Lung (tissue), 11 donors: ENCODE measurements at regions not wholly inside any gene's neighbourhood (a gene's known extent, or its start where the extent isn't known, plus 50 kb on each side); places are given as distances from the start of the nearest gene placed in this dataset.

Experiments
- ATAC-seq: fragments of 200-7000 bp; cut with Tn5 transposase; one replicate; pipeline ENCODE4 v1.9.1; 2020; ENCODE audit warnings: moderate number of reproducible peaks; ENCODE audit not compliant: insufficient read depth, low FRiP score
- DNase-seq, 3 donors: peaks; one replicate each; pipeline ENCODE4 v3.0.0-alpha.2; 2013 to 2017
- H3K27ac ChIP-seq, 2 donors: one replicate each; pipeline ENCODE4 v1.5.1; 2013; ENCODE audit warnings: mild to moderate bottlenecking in 2 of 2, moderate library complexity in 2 of 2, control low read depth in 1 of 2, inconsistent platforms in 1 of 2, low read depth in 1 of 2, low read length in 1 of 2
- H3K27me3 ChIP-seq, 3 donors: one replicate each; pipeline ENCODE4 v1.5.1; 2013; ENCODE audit warnings: low read length in 2 of 3; ENCODE audit not compliant: control insufficient read depth in 3 of 3, insufficient read depth in 3 of 3
- H3K36me3 ChIP-seq, 4 donors: one replicate each; pipeline ENCODE4 v1.5.1; 2013; ENCODE audit warnings: low read length in 4 of 4, mild to moderate bottlenecking in 1 of 4, moderate library complexity in 1 of 4; ENCODE audit not compliant: control insufficient read depth in 4 of 4, insufficient read depth in 4 of 4
- H3K4me1 ChIP-seq, 5 donors: one replicate each; pipeline ENCODE4 v1.5.1; 2013; ENCODE audit warnings: low read length in 5 of 5, mild to moderate bottlenecking in 2 of 5, moderate library complexity in 1 of 5; ENCODE audit not compliant: control insufficient read depth in 5 of 5, insufficient read depth in 5 of 5
- H3K4me3 ChIP-seq: one replicate; pipeline ENCODE4 v1.5.1; 2013; ENCODE audit warnings: mild to moderate bottlenecking, control low read depth, moderate library complexity
- H3K9ac ChIP-seq, 2 donors: one replicate each; pipeline ENCODE4 v1.5.1; 2013; ENCODE audit warnings: low read length in 2 of 2, control low read depth in 1 of 2; ENCODE audit not compliant: insufficient read depth in 1 of 2
- H3K9me3 ChIP-seq, 4 donors: one replicate each; pipeline ENCODE4 v1.5.1; 2013; ENCODE audit warnings: low read length in 3 of 4, mild to moderate bottlenecking in 1 of 4, moderate library complexity in 1 of 4; ENCODE audit not compliant: control insufficient read depth in 4 of 4, insufficient read depth in 3 of 4
- CTCF ChIP-seq: IDR thresholded peaks from 2 replicates; pipeline ENCODE4 v1.5.1; 2012; ENCODE audit warnings: mild to moderate bottlenecking; ENCODE audit errors: control extremely low read depth, extremely low read depth
- WGBS, 2 donors: extraction: QIAGEN DNeasy Blood & Tissue Kit; methylation state at CpG; one replicate each; pipeline ENCODE4 v1.1.7; 2013; 5-methylcytosine and 5-hydroxymethylcytosine counted together
- donor health status: control.
- donor health status: control.
- donor health status: Bipolar disorder and iron deficiency.
- donor health status: healthy.
- donor health status: DM: yes; HTN: yes; CAD: no.

- no peaks in the 10 kb centered on the region for H3K36me3 ChIP-seq
- H3K27me3 ChIP-seq = peaks cover 0 to 15% (median 0%) of the 10 kb centered on the region in 3 donors
- H3K4me1 ChIP-seq = no peaks in the 10 kb centered on the region
- 73 to 87% methylated on average over 10 of the region's 10 CpGs for WGBS, 2 donors
- ATAC-seq = no peak
- no peak overlapping the region for H3K4me3 ChIP-seq
- H3K9ac ChIP-seq = no peak overlapping the region
- H3K27ac ChIP-seq = no peak overlapping the region
- TF ChIP-seq CTCF = no peak
- no peak for DNase-seq
- peaks cover 0 to 13% (median 0%) of the 10 kb centered on the region in 4 donors for H3K9me3 ChIP-seq
Observed at GRCh38 chr7:1343551-1343950, 110.9 kb downstream of the UNCX start.

DNA sequence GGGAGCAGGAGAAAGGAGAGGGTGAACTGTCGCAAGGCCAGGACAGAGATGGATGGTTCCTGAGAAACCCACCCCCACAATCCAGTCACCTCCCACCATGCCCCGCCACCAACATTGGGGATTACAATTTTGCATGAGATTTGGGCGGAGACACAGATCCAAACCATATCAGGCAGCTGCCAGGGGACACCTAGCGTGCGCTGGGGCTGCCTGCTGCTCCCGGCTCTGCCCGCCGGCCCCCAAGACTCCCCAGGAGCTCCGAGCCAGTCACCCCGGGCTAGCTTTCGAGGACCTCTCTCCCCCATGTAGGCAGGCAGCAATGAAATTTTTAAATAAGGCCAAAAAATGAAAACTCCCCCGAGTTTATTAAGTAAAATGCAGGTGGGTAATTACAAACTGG, 111.7 kb downstream of the UNCX start:
- Histone ChIP-seq H3K27ac (no peak overlapping the region), H3K4me1 (no peaks in the 10 kb centered on the region), H3K27me3 (peaks cover 0 to 15% (median 0%) of the 10 kb centered on the region in 3 donors), H3K36me3 (no peaks in the 10 kb centered on the region), H3K4me3 (no peak overlapping the region), H3K9ac (no peak overlapping the region), H3K9me3 (peaks cover 0 to 6% (median 0%) of the 10 kb centered on the region in 4 donors)
- WGBS, 2 donors = 78 to 96% methylated on average over 12 of the region's 12 CpGs
- ATAC-seq = no peak
- no peak for DNase-seq
- TF ChIP-seq CTCF = no peak

DNA sequence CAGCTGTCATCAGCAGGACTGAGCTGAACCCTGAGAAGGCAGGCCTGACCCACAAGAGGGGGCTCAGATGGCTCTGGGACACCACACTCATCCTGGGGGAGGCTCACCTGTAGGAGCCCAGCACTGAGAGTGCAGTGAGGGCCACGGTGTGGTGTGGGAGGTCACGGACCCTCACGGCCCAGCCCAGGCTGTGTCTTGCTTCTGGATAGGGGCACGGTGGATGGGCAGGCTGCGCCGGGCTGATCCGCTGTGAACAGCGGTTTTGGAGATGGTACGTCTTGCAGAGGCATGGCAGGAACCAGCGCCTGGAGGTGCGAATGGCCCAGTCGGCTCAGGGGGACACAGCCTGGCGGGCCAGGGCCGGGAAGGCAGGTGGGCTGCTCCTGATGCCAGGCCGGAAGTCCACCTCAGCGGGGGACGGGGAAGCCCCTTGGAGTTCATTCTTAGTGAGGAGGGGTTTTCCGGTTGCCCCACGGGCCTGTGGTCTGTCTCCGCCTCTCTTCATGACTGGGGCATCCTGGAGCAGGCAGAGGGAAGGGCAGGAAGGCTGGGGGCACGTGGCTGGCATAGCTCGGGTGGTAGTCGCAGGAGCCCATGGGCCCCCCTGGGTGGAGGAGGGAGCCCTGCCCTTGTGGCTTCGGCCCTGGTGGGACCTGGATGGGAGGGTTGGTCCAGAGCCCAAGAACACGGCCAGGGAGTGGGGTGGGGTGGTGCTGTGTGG, 112.5 kb downstream of the UNCX start:
- H3K9ac ChIP-seq = no peak overlapping the region
- peaks cover 0 to 15% (median 0%) of the 10 kb centered on the region in 3 donors for H3K27me3 ChIP-seq
- no peaks in the 10 kb centered on the region for H3K36me3 ChIP-seq
- peaks cover 0 to 4% (median 0%) of the 10 kb centered on the region in 4 donors for H3K9me3 ChIP-seq
- no peak for DNase-seq
- H3K4me3 ChIP-seq = no peak overlapping the region
- H3K27ac ChIP-seq = no peak overlapping the region
- no peak for ATAC-seq
- no peak for TF ChIP-seq CTCF
- no peaks in the 10 kb centered on the region for H3K4me1 ChIP-seq
- WGBS, 2 donors = 82% methylated on average over 25 of the region's 25 CpGs
